NCI-H2029 (cell line): ENCODE measurements at regions not wholly inside any gene's neighbourhood (a gene's known extent, or its start where the extent isn't known, plus 50 kb on each side); places are given as distances from the start of the nearest gene placed in this dataset.

ENCODE experiments used
- DNase-seq: peaks from one replicate; lab custom pipeline; 2025; lab: John Stamatoyannopoulos, UW

DNA sequence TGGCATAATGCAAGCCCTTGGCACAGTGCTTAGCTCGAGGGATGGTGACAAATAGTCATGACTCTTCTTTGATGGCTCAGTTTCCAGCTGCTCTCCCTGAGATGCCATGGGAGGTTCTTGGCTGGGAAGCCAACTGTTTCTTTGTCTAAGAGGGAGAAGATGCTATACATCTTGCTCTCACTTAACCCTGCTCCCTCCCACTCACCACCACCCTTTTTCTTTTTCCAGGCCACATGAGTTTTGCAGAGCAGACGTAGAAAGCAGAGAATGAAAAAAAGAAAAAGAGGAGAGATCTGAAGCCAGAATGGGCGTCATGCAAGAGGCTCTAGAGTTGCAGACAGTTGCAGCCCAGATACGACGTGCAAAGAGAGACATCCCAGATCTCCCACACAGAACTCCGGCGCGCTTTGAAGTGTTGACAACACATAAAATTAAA is 160.5 kb downstream of the FGF18 start:
- no peak for DNase-seq

DNA sequence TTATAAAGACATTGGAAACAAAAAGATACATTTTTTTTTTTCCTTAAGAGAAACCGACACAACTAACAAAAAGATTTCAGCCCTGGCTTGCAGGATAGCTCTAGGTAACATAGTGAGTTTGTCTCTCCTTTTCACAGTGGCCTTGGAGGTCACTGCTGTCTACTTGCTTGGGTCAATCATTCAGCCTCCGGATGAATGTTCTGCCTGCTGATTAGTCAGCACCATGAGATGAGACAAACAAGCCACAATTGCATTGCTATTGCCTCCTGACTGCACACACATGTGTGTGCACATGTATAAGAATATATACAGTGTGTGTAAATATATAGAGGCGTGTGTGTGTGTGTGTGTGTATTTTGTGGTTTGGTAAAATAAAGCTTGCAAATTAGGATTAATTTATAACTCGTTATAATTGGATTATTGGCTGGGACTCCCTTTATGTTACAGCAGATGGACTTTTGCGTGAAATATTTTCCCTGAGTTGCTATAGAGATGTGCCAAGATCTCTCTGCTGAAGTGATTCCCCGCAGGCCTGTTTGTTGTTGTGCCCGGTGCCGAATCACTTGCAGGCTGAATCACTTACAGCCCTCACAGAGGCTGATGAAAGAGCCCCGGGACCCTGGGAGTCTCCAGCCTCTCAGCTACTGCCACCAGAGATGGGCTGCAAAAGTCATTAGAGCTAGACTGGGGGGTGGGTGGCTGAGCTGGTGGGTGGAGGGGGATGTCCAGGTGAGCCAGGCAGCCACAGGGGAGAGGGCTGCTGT is 161.2 kb downstream of the FGF18 start:
- no peak for DNase-seq

DNA sequence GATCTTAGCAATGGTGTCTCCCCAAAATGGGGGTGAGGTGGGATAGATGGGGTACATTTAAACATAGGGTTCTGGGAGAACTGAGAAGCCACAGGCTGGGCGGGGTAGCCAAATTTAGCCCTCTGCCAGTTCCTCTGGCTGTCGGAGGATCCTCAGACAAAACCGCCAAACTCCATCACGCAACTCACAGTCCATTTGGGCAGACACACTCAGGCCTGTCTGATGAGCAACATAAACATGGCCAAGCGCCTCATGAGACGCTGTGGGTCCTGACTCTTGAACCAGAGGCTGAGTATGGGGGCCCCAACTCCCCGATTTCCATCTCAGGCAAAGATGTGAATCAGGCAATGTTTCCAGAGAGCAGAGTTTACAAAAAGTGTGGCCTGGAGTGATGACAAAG is 162.3 kb downstream of the FGF18 start:
- DNase-seq = no peak

- DNase-seq = no peak
These were observed 163.4 kb downstream of the FGF18 start for GRCh38 chr5:171582849-171583248.

DNA sequence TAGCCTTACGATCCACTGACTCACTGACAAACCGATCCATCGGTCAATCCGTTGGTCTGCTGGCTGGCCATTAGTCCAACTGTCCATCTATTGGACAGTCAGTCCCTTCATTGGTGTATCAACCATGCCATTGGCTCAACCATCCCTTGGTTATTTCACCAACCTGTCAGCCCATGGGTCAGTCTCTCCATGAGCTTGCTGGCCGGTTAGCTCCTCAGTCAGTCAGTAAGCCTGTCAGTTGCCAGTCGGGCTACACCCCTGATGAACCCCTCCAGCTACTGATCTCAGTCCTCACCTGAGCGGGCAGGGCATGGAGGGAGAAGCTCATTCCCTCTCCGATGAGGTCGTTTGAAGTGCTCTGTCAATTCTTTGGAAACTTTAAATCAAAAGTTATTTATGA is 166.5 kb downstream of the FGF18 start:
- DNase-seq = no peak

GRCh38 chr5:171586436-171586835 is 167.0 kb downstream of the FGF18 start:
- DNase-seq = no peak

DNA sequence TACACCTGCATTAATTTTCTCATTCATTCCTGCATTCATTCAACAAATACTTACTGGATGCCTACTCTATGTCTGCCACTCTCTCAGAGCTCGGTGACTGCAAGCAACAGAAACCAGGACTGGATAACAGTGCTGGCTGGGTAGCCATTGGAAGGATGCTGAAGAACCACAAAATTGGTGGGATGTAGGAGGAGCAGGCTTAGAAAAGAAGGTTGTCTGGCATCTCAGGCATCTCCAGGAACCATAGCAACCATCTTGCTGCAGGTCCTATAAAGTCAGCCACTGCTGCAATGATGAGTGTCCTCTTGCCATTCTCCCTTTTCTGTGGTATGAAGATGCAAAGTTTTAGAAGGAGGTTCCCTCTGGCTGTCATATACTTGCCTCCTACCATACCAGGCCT is 168.6 kb downstream of the FGF18 start:
- DNase-seq = no peak

DNA sequence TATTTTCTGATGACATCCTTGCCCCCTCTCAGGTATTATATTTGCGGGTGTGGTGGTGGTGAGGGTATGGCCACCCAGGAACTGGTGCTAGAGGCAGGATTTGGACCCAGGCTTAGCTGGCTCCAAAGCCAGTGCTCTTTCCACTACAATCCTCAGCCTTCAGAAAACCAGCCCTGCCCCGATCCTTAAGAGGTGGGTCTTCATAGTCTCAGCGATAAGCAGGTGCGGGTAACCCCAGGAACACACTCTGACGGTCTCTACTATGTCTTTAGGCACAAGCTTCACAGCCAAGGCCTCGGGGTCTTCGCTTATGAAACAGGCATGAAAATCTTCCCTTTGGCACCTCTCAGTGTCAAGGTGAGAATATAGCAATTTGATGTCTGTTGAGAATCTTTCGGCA is 169.3 kb downstream of the FGF18 start:
- no peak for DNase-seq

GRCh38 chr5:171589461-171589860 is 170.0 kb downstream of the FGF18 start:
- no peak for DNase-seq

- no peak for DNase-seq
These were observed 172.6 kb downstream of the FGF18 start for GRCh38 chr5:171592076-171592475.

DNA sequence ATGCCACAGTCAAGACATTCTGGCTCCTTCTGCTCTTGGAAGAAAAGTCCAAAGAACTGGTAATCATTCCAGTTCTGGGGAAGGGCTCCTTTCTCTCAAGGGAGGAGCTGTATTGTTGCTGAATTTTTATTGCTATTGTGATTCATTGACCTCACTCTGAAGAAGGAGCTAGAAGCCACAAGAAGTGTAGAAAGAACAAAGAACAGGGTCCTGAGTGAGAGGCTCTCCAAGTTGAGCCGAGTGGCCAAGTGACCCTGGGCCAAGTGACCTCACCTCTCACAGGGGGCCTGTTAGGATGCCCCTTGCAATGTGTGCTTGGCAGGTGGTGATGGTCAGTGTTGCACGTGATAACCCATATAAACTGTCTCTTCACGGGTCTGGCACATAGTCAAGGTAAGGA is 173.3 kb downstream of the FGF18 start:
- no peak for DNase-seq

DNA sequence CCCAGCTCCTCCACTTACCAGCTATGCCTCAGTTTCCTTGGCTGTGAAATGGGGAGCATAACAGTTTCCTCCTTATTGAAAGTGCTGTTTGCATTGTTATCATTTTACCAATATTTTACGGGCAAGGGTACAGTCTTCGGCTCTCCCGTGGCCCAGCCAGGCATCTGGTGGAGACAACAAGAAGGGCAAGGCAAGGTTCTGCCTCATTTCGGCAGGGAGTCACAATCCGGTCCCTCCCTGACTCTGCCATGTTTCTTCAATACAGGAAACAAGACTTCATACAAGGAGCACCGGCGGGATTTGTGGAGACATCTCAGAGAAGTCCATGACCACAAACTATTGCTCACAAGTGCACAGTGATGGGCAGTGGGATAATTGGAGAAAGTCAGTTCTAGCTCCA is 174.0 kb downstream of the FGF18 start:
- no peak for DNase-seq

DNA sequence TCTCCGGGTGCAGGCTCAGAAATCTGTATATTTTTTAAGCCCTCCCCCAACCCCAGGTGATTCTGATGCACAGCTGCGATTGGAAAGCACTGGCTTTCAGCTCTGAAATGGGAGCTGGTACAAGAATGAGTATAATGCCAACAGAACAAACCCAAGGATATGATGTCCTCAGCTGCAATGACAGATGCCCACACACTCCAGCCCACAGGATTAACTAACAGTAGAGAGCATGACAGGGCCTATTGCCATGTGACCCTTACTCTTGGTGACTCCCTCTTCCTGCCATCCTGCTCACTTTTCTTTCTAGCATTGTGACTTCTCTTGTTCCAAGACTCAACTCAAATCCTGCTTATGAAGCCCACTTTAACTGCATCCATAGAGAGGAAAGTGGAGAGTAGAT is 174.5 kb downstream of the FGF18 start:
- no peak for DNase-seq

GRCh38 chr5:171595401-171595800 is 176.0 kb downstream of the FGF18 start:
- no peak for DNase-seq

DNA sequence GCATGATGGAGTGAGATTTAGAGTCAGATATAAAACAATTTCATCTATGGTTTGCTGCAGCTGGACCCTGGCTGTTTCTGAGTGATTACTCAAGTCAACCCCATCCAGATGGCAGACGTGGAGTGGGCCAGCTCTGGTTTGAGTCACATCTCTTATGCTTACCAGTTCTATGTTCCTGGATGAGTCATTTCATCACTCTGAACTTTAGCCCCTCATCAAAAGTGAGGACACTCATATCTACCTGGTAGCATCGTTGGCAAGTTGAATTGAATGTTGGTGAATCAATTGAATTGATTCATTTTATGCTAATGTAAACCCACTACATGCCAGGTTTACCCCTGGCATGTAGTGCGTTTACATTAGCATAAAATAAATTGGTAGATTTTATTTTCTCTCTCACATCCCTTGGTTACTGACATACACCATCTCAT is 176.4 kb downstream of the FGF18 start:
- DNase-seq = no peak

DNA sequence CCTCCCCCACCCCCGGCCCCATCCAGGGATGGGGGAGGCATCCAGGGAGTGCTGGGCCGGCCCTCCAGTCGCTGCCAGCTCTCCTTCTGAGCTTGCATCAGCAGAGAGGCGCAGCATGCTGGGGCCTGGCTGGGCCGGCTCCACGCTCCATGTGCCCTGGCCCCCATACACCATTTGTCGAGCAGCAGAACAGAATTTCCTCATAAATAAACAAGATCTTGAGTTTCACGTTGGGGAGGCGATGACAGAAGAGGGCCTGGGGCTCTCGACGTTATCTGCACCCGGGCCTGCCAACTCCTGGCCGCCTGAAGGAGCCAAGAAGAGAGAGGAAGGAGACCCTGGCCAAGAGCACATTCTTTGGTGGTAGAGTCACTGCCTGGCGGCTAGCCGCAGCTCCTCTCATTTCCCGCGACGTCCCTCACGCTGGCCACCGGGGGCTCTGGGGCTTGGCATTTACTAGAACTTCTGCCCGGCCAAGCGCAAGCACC is 177.0 kb downstream of the FGF18 start:
- no peak for DNase-seq

DNA sequence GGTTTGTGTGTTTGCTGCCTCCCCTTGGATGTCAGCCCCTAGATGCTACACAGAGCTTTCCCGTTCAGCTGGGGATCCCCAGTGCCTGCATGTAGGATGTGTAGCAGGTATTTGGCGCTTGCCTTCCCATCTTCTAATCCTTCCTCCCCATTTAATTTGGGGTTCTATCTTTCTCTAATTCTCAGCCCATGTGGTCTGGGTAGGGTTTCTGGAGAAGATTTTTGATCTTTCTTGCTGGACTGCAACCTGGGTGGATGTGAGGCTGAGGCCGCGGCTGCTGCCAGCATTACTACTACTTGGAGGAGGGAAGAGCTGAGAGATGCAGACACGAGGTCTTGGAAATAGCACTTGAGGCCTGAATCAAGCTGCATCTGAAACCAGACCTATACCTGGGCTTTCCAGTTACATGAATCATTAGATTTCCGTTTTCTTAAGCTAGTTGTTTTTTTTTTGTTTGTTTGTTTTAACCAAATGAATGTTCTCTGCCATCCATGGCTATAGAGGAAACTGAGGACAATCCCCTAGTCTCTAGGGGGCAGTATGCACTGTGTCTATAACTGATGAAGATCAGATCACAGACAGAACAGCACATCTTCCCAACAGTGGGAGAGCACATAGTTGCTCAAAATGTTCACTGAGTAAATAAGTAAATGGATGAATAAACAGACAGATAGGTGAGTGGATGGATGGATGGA is 178.6 kb downstream of the FGF18 start:
- DNase-seq = no peak

DNA sequence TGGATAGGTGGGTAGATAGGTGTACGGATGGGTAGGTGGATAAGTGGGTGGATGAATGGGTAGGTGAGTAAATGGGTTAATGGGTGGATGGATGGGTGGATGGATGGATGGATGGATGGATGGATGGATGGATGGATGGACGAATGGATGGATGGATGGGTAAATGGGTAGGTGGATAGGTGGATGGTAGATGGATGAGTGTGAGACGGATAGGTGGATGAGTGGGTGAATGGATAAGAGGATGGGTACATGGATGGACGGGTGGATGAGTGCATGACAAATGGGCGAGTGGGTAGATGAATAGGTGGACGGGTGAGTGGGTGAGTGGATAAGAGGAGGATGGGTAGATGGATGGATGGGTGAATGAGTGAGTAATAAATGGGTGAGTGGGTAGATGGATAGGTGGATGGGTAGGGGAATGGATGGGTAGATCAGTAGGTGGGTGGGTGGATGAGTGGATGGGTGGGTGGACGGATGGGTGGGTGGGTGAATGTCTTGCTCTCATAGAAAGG is 179.2 kb downstream of the FGF18 start:
- DNase-seq = no peak

GRCh38 chr5:171599411-171599810 is 180.0 kb downstream of the FGF18 start:
- no peak for DNase-seq

- no peak for DNase-seq
These were observed 180.6 kb downstream of the FGF18 start for GRCh38 chr5:171599957-171600612.

DNA sequence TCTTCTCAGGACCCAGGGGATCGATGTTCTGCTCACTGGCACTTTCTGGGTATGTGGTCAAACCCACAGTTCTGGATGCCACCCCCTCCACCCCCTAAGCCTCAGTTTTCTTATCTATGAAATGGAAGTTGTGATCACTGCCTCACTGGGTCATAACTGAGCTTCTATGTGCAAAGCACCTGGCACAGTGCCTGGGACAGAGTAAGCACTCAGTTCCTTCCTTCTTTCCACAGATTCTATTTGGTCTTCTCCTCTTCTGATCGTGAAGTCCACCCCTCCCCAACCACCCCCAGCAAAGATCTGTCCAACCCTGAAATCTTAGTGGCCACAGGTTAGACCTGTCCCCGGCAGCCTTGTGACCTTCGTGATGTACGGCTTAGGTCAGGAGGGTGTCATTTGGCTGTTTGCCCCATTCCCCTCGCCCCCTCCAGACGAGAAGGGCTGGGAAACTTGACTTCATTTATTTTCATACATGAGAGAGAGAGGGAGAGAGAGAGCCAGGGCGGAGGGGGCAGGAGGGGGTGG is 181.4 kb downstream of the FGF18 start:
- peak; percentile 25 for DNase-seq

- no peak for DNase-seq
These were observed 181.9 kb downstream of the FGF18 start for GRCh38 chr5:171601266-171601881.
